ENCODE measurements at regions not wholly inside any gene's neighbourhood (a gene's known extent, or its start where the extent isn't known, plus 50 kb on each side); places are given as distances from the start of the nearest gene placed in this dataset.

DNA sequence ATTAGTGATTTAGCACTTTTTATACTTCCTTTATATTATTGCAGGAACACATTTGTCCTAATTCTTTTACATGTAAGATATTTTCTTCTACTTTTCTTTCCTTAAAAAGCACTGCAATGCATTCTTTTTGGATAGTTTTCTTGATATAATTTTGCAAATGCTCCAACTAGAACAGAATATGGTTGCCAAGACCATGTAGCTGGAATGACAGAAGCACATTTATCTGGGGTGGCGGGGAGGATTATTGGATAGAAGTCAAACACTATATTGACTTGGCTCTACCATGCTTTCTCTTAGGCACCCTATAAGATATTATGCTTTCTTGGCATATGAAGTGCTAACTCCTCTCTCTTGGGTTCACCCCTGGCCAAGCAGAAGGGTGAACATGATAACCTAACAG, 983.5 kb downstream of the FAT4 start:
- H3K4me3 ChIP-seq, result no peak overlapping the region
- FAIRE-seq (no peak), ATAC-seq (no peak), DNase-seq (ENCODE audit: low read depth, low spot score) (no peak)
- H3K79me2 ChIP-seq (ENCODE audit: control insufficient read depth, insufficient read depth, low read length), result no peaks in the 10 kb centered on the region
- intact Hi-C loops (cut with micrococcal nuclease; ENCODE audit: unreplicated experiment), result no loop called here
- no peaks in the 10 kb centered on the region for H3K9me3 ChIP-seq (replicated peaks; ENCODE audit: control insufficient read depth, insufficient read depth, low read length)
- no peak overlapping the region for H2AFZ ChIP-seq (ENCODE audit: control insufficient read depth, low read depth, low read length)
- RAD21 ChIA-PET (ENCODE audit: unreplicated experiment), result no interaction called here
- SMC1A ChIA-PET (ENCODE audit: uncharacterized antibody, unreplicated experiment), result no interaction called here
- H3K4me2 ChIP-seq (ENCODE audit: control insufficient read depth, insufficient read depth), result no peak overlapping the region
- TF ChIP-seq MEF2A (IDR thresholded peaks at IDR 0.05; ENCODE audit: insufficient read depth, low read depth, low read length) (no peak), NRF1 (conservative IDR thresholded peaks at IDR 0.05; ENCODE audit: low read depth, low read length) (no peak), ASH2L (IDR thresholded peaks at IDR 0.05; ENCODE audit: borderline replicate concordance, low read depth) (no peak)
- TF ChIP-seq, protein P1, sequence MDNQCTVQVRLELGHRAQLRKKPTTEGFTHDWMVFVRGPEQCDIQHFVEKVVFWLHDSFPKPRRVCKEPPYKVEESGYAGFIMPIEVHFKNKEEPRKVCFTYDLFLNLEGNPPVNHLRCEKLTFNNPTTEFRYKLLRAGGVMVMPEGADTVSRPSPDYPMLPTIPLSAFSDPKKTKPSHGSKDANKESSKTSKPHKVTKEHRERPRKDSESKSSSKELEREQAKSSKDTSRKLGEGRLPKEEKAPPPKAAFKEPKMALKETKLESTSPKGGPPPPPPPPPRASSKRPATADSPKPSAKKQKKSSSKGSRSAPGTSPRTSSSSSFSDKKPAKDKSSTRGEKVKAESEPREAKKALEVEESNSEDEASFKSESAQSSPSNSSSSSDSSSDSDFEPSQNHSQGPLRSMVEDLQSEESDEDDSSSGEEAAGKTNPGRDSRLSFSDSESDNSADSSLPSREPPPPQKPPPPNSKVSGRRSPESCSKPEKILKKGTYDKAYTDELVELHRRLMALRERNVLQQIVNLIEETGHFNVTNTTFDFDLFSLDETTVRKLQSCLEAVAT (IDR thresholded peaks at IDR 0.05), result no peak
- TF ChIP-seq, protein P2, sequence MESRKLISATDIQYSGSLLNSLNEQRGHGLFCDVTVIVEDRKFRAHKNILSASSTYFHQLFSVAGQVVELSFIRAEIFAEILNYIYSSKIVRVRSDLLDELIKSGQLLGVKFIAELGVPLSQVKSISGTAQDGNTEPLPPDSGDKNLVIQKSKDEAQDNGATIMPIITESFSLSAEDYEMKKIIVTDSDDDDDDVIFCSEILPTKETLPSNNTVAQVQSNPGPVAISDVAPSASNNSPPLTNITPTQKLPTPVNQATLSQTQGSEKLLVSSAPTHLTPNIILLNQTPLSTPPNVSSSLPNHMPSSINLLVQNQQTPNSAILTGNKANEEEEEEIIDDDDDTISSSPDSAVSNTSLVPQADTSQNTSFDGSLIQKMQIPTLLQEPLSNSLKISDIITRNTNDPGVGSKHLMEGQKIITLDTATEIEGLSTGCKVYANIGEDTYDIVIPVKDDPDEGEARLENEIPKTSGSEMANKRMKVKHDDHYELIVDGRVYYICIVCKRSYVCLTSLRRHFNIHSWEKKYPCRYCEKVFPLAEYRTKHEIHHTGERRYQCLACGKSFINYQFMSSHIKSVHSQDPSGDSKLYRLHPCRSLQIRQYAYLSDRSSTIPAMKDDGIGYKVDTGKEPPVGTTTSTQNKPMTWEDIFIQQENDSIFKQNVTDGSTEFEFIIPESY (IDR thresholded peaks at IDR 0.05), result no peak
- POLR2A ChIA-PET, result no interaction called here
- H3K27ac ChIP-seq (ENCODE audit: control insufficient read depth, insufficient read depth), result no peak overlapping the region
- in situ Hi-C loops (cut with MboI), result no loop called here
- 47% methylated on average over 1 of the region's 1 CpG for WGBS (ENCODE audit: insufficient coverage, insufficient replicate concordance, low lambda C conversion rate, missing lambda C conversion rate)
- H3K36me3 ChIP-seq (ENCODE audit: control insufficient read depth in 2 of 2, insufficient read depth in 2 of 2, low read length in 1 of 2), result no peaks in the 10 kb centered on the region
- CTCF ChIA-PET, result no interaction called here
- H4K20me1 ChIP-seq (ENCODE audit: control insufficient read depth, insufficient read depth), result no peaks in the 10 kb centered on the region
- no peaks in the 10 kb centered on the region for H3K27me3 ChIP-seq (replicated peaks in 1 of 2; ENCODE audit: control insufficient read depth in 2 of 2, insufficient read depth in 2 of 2, low read length in 1 of 2)
- BruUV-seq (replicated peaks), result no TSS peak
- no peak overlapping the region for H3K9ac ChIP-seq (ENCODE audit: control insufficient read depth, insufficient read depth, low read length)
- no peaks in the 10 kb centered on the region for H3K4me1 ChIP-seq (ENCODE audit: control insufficient read depth, insufficient read depth, low read length)
